Brain microvascular endothelial cell (primary cell): ENCODE measurements at regions not wholly inside any gene's neighbourhood (a gene's known extent, or its start where the extent isn't known, plus 50 kb on each side); places are given as distances from the start of the nearest gene placed in this dataset.

ENCODE experiments used
- DNase-seq: peaks from one replicate; pipeline ENCODE4 v3.0.0-alpha.2; 2020
- H3K27ac ChIP-seq: fragments of 250-450 bp; sonication (Bioruptor Pico); 2 replicates; pipeline ENCODE4 v1.5.1; 2020; ENCODE audit warnings: mild to moderate bottlenecking, moderate library complexity
- H3K27me3 ChIP-seq: fragments of 250-450 bp; sonication (Bioruptor Pico); replicated peaks from 2 replicates; pipeline ENCODE4 v1.5.1; 2020; ENCODE audit warnings: mild to moderate bottlenecking
- H3K36me3 ChIP-seq: fragments of 250-450 bp; sonication (Bioruptor Pico); replicated peaks from 2 replicates; pipeline ENCODE4 v1.5.1; 2020; ENCODE audit warnings: mild to moderate bottlenecking
- H3K4me3 ChIP-seq: 2 replicates; pipeline ENCODE4 v1.5.1; 2011; ENCODE audit warnings: low read depth, mild to moderate bottlenecking, control low read depth, low read length, moderate library complexity
- CTCF ChIP-seq: IDR thresholded peaks from 2 replicates; pipeline ENCODE4 v1.5.1; 2011; ENCODE audit warnings: low read depth, mild to moderate bottlenecking, moderate library complexity, low read length, control low read depth, inconsistent platforms; ENCODE audit errors: missing control alignments
- in situ Hi-C: cut with HindIII; loops from 2 replicates; pipeline ENCODE4 v1.10.0; 2017; ENCODE audit warnings: low sequenced_read_pairs, low pct_ligation_motif_present

- H3K27me3 ChIP-seq, result no peaks in the 10 kb centered on the region
- H3K36me3 ChIP-seq, result no peaks in the 10 kb centered on the region
- in situ Hi-C loops, result no loop called here
- DNase-seq, result no peak
- no peak overlapping the region for H3K4me3 ChIP-seq
- no peak overlapping the region for H3K27ac ChIP-seq
- TF ChIP-seq CTCF, result no peak
Measured at GRCh38 chr10:124239696-124240095, 146.3 kb upstream of the CHST15 start.

GRCh38 chr10:124239134-124239533 lies 145.7 kb upstream of the CHST15 start:
- TF ChIP-seq CTCF, result no peak
- DNase-seq, result no peak
- Histone ChIP-seq H3K27ac (no peak overlapping the region), H3K36me3 (no peaks in the 10 kb centered on the region), H3K27me3 (no peaks in the 10 kb centered on the region), H3K4me3 (no peak overlapping the region)
- in situ Hi-C loops, result no loop called here

- Histone ChIP-seq H3K27me3 (no peaks in the 10 kb centered on the region), H3K27ac (no peak overlapping the region), H3K36me3 (no peaks in the 10 kb centered on the region), H3K4me3 (no peak overlapping the region)
- in situ Hi-C loops, result no loop called here
- DNase-seq, result no peak
- TF ChIP-seq CTCF, result no peak
Measured at GRCh38 chr10:124238367-124238766, 145.0 kb upstream of the CHST15 start.

GRCh38 chr10:124237282-124237961 lies 144.0 kb upstream of the CHST15 start:
- H3K27me3 ChIP-seq, result no peaks in the 10 kb centered on the region
- H3K27ac ChIP-seq, result no peak overlapping the region
- in situ Hi-C loops, result no loop called here
- no peak overlapping the region for H3K4me3 ChIP-seq
- H3K36me3 ChIP-seq, result no peaks in the 10 kb centered on the region
- TF ChIP-seq CTCF, result no peak
- no peak for DNase-seq

GRCh38 chr10:124236816-124237215 lies 143.4 kb upstream of the CHST15 start:
- no peaks in the 10 kb centered on the region for H3K27me3 ChIP-seq
- in situ Hi-C loops, result no loop called here
- no peak for DNase-seq
- no peak for TF ChIP-seq CTCF
- no peak overlapping the region for H3K27ac ChIP-seq
- H3K36me3 ChIP-seq, result no peaks in the 10 kb centered on the region
- no peak overlapping the region for H3K4me3 ChIP-seq

- no peak for TF ChIP-seq CTCF
- in situ Hi-C loops, result no loop called here
- H3K36me3 ChIP-seq, result no peaks in the 10 kb centered on the region
- no peaks in the 10 kb centered on the region for H3K27me3 ChIP-seq
- H3K4me3 ChIP-seq, result no peak overlapping the region
- H3K27ac ChIP-seq, result no peak overlapping the region
- no peak for DNase-seq
Measured at GRCh38 chr10:124236136-124236535, 142.7 kb upstream of the CHST15 start.
